Trophoblast cell (in vitro differentiated cells and primary cell): ENCODE measurements at regions not wholly inside any gene's neighbourhood (a gene's known extent, or its start where the extent isn't known, plus 50 kb on each side); places are given as distances from the start of the nearest gene placed in this dataset.
A peak's percentile ranks its signal among the peaks of the same experiment; 100 is the strongest.

Experiments
- DNase-seq, 2 donors: peaks; one replicate each; pipeline ENCODE4 v3.0.0-alpha.2; 2016
- H2AFZ ChIP-seq: 2 replicates; pipeline ENCODE4 v1.6.1; 2013; ENCODE audit warnings: low read length, moderate library complexity, mild to moderate bottlenecking; ENCODE audit not compliant: insufficient read depth, poor library complexity
- H2AK5ac ChIP-seq: 2 replicates; pipeline ENCODE4 v1.6.1; 2013; ENCODE audit warnings: mild to moderate bottlenecking, low read length
- H2BK120ac ChIP-seq: 2 replicates; pipeline ENCODE4 v1.6.1; 2013; ENCODE audit warnings: low read length, mild to moderate bottlenecking, moderate library complexity; ENCODE audit not compliant: insufficient read depth, poor library complexity
- H2BK12ac ChIP-seq: 2 replicates; pipeline ENCODE4 v1.6.1; 2013; ENCODE audit warnings: mild to moderate bottlenecking, low read length, moderate library complexity
- H2BK5ac ChIP-seq: 2 replicates; pipeline ENCODE4 v1.6.1; 2013; ENCODE audit warnings: low read length, low read depth, moderate library complexity, mild to moderate bottlenecking; ENCODE audit not compliant: poor library complexity
- H3K14ac ChIP-seq: 2 replicates; pipeline ENCODE4 v1.6.1; 2013; ENCODE audit warnings: mild to moderate bottlenecking, low read length
- H3K18ac ChIP-seq: 2 replicates; pipeline ENCODE4 v1.6.1; 2013; ENCODE audit warnings: mild to moderate bottlenecking, low read length
- H3K23ac ChIP-seq: 2 replicates; pipeline ENCODE4 v1.6.1; 2013; ENCODE audit warnings: low read length
- H3K27ac ChIP-seq: 2 replicates; pipeline ENCODE4 v1.5.1; 2013; ENCODE audit warnings: low read depth, mild to moderate bottlenecking, inconsistent platforms, low read length, moderate library complexity
- H3K27me3 ChIP-seq: 2 replicates; pipeline ENCODE4 v1.6.1; 2013; ENCODE audit warnings: inconsistent platforms, mild to moderate bottlenecking, low read length, moderate library complexity; ENCODE audit not compliant: insufficient read depth
- H3K36me3 ChIP-seq, 2 experiments: 1 replicate in 1 of 2; 2 replicates in 1 of 2; pipeline ENCODE4 v1.6.1; 2013; ENCODE audit warnings: low read length in 2 of 2, mild to moderate bottlenecking in 2 of 2, moderate library complexity in 1 of 2; ENCODE audit not compliant: insufficient read depth in 2 of 2, control insufficient read depth in 1 of 2
- H3K4ac ChIP-seq: 2 replicates; pipeline ENCODE4 v1.6.1; 2013; ENCODE audit warnings: low read depth, mild to moderate bottlenecking, low read length, moderate library complexity
- H3K4me1 ChIP-seq, 2 experiments: 1 replicate in 1 of 2; 2 replicates in 1 of 2; pipeline ENCODE4 v1.6.1; 2013; ENCODE audit warnings: low read length in 2 of 2, mild to moderate bottlenecking in 2 of 2, moderate library complexity in 1 of 2; ENCODE audit not compliant: insufficient read depth in 2 of 2, control insufficient read depth in 1 of 2
- H3K4me2 ChIP-seq: 2 replicates; pipeline ENCODE4 v1.6.1; 2013; ENCODE audit warnings: inconsistent platforms, mild to moderate bottlenecking, low read length, moderate library complexity
- H3K4me3 ChIP-seq: 2 replicates; pipeline ENCODE4 v1.5.1; 2013; ENCODE audit warnings: mild to moderate bottlenecking, low read depth, low read length, inconsistent platforms
- H3K79me1 ChIP-seq: one replicate; pipeline ENCODE4 v1.6.1; 2013; ENCODE audit warnings: low read length
- H3K79me2 ChIP-seq: 2 replicates; pipeline ENCODE4 v1.6.1; 2013; ENCODE audit warnings: low read length, mild to moderate bottlenecking; ENCODE audit not compliant: control insufficient read depth, insufficient read depth, poor library complexity
- H3K9ac ChIP-seq: 2 replicates; pipeline ENCODE4 v1.6.1; 2013; ENCODE audit warnings: mild to moderate bottlenecking, low read length
- H3K9me3 ChIP-seq: 2 replicates; pipeline ENCODE4 v1.6.1; 2013; ENCODE audit warnings: low read depth, mild to moderate bottlenecking, control low read depth, inconsistent platforms, low read length; ENCODE audit not compliant: insufficient read depth
- H4K12ac ChIP-seq: 2 replicates; pipeline ENCODE4 v1.6.1; 2013; ENCODE audit warnings: low read depth, mild to moderate bottlenecking, low read length, moderate library complexity
- H4K8ac ChIP-seq: 2 replicates; pipeline ENCODE4 v1.6.1; 2013; ENCODE audit warnings: low read depth, mild to moderate bottlenecking, low read length, moderate library complexity
- H4K91ac ChIP-seq: one replicate; pipeline ENCODE4 v1.6.1; 2013; ENCODE audit warnings: low read depth, mild to moderate bottlenecking, low read length, moderate library complexity
- WGBS: extraction: QIAGEN DNeasy Blood & Tissue Kit; methylation state at CpG from one replicate; pipeline ENCODE4 v1.1.7; 2013; ENCODE audit warnings: missing lambda C conversion rate; ENCODE audit not compliant: insufficient read length, insufficient coverage; ENCODE audit errors: extremely low coverage; 5-methylcytosine and 5-hydroxymethylcytosine counted together

- H3K27me3 ChIP-seq: no peaks in the 10 kb centered on the region
- no peak overlapping the region for H3K4me2 ChIP-seq
- H3K14ac ChIP-seq: no peak overlapping the region
- no peak overlapping the region for H3K9ac ChIP-seq
- H3K79me1 ChIP-seq: no peaks in the 10 kb centered on the region
- no peak overlapping the region for H4K8ac ChIP-seq
- H4K12ac ChIP-seq: no peak overlapping the region
- DNase-seq: no peak
- H3K27ac ChIP-seq: no peak overlapping the region
- H3K4me1 ChIP-seq: no peaks in the 10 kb centered on the region
- H2BK12ac ChIP-seq: no peak overlapping the region
- H3K9me3 ChIP-seq: no peaks in the 10 kb centered on the region
- no peak overlapping the region for H2AK5ac ChIP-seq
- no peak overlapping the region for H3K23ac ChIP-seq
- H3K4ac ChIP-seq: no peak overlapping the region
- no peak overlapping the region for H2BK5ac ChIP-seq
- no peak overlapping the region for H4K91ac ChIP-seq
- no peaks in the 10 kb centered on the region for H3K79me2 ChIP-seq
- no peaks in the 10 kb centered on the region for H3K36me3 ChIP-seq
- H2AFZ ChIP-seq: no peak overlapping the region
- H3K4me3 ChIP-seq: no peak overlapping the region
- no peak overlapping the region for H2BK120ac ChIP-seq
- H3K18ac ChIP-seq: no peak overlapping the region
Observed at GRCh38 chr6:164887660-164888059, 421.7 kb downstream of the C6orf118 start.

- H3K9me3 ChIP-seq: no peaks in the 10 kb centered on the region
- H3K36me3 ChIP-seq: no peaks in the 10 kb centered on the region
- no peaks in the 10 kb centered on the region for H3K27me3 ChIP-seq
- no peak overlapping the region for H3K27ac ChIP-seq
- no peak overlapping the region for H4K12ac ChIP-seq
- H2BK5ac ChIP-seq: no peak overlapping the region
- no peak for DNase-seq
- no peak overlapping the region for H3K14ac ChIP-seq
- H3K79me2 ChIP-seq: no peaks in the 10 kb centered on the region
- no peak overlapping the region for H3K4me3 ChIP-seq
- H3K23ac ChIP-seq: no peak overlapping the region
- no peak overlapping the region for H4K91ac ChIP-seq
- no peak overlapping the region for H4K8ac ChIP-seq
- no peak overlapping the region for H2AK5ac ChIP-seq
- no peaks in the 10 kb centered on the region for H3K79me1 ChIP-seq
- no peak overlapping the region for H3K4me2 ChIP-seq
- H2AFZ ChIP-seq: no peak overlapping the region
- no peak overlapping the region for H3K18ac ChIP-seq
- no peak overlapping the region for H3K9ac ChIP-seq
- no peak overlapping the region for H2BK120ac ChIP-seq
- H3K4ac ChIP-seq: no peak overlapping the region
- no peaks in the 10 kb centered on the region for H3K4me1 ChIP-seq
- H2BK12ac ChIP-seq: no peak overlapping the region
Observed at GRCh38 chr6:164882236-164882635, 427.2 kb downstream of the C6orf118 start.

GRCh38 chr6:164871783-164872182, 437.6 kb downstream of the C6orf118 start:
- Histone ChIP-seq H3K4me3 (no peak overlapping the region), H3K36me3 (no peaks in the 10 kb centered on the region), H3K79me2 (no peaks in the 10 kb centered on the region), H2BK120ac (no peak overlapping the region), H3K9me3 (no peaks in the 10 kb centered on the region), H4K12ac (no peak overlapping the region), H4K91ac (no peak overlapping the region), H3K79me1 (no peaks in the 10 kb centered on the region), H2BK5ac (no peak overlapping the region), H2AFZ (no peak overlapping the region), H3K23ac (no peak overlapping the region), H3K14ac (no peak overlapping the region), H3K4ac (no peak overlapping the region), H3K18ac (no peak overlapping the region), H3K27ac (no peak overlapping the region), H3K9ac (no peak overlapping the region), H2BK12ac (no peak overlapping the region), H2AK5ac (no peak overlapping the region), H3K4me1 (no peaks in the 10 kb centered on the region), H4K8ac (no peak overlapping the region), H3K4me2 (no peak overlapping the region), H3K27me3 (no peaks in the 10 kb centered on the region)
- DNase-seq: no peak
- WGBS: no CpG with 5 or more reads among the region's 2 CpGs

GRCh38 chr6:164870164-164870563, 439.2 kb downstream of the C6orf118 start:
- no CpG with 5 or more reads among the region's 2 CpGs for WGBS

GRCh38 chr6:164861967-164862366, 447.4 kb downstream of the C6orf118 start:
- Histone ChIP-seq H3K4me3 (no peak overlapping the region), H3K27ac (no peak overlapping the region), H3K79me2 (no peaks in the 10 kb centered on the region), H4K91ac (no peak overlapping the region), H4K12ac (no peak overlapping the region), H2AK5ac (no peak overlapping the region), H3K23ac (no peak overlapping the region), H3K79me1 (no peaks in the 10 kb centered on the region), H2BK120ac (no peak overlapping the region), H3K9ac (no peak overlapping the region), H2BK12ac (no peak overlapping the region), H4K8ac (no peak overlapping the region), H3K14ac (no peak overlapping the region), H3K4ac (no peak overlapping the region), H2BK5ac (no peak overlapping the region), H3K4me1 (no peaks in the 10 kb centered on the region), H3K4me2 (no peak overlapping the region), H3K36me3 (no peaks in the 10 kb centered on the region), H3K18ac (no peak overlapping the region), H3K27me3 (no peaks in the 10 kb centered on the region), H2AFZ (no peak overlapping the region), H3K9me3 (no peaks in the 10 kb centered on the region)
- no peak for DNase-seq
- no CpG with 5 or more reads among the region's 4 CpGs for WGBS

More at GRCh38 chr6:164870164-164870563, 439.2 kb downstream of the C6orf118 start:
- H4K91ac ChIP-seq: no peak overlapping the region
- no peak overlapping the region for H3K27ac ChIP-seq
- H3K9me3 ChIP-seq: no peaks in the 10 kb centered on the region
- H4K8ac ChIP-seq: no peak overlapping the region
- H2AFZ ChIP-seq: no peak overlapping the region
- no peak overlapping the region for H3K14ac ChIP-seq
- H3K27me3 ChIP-seq: no peaks in the 10 kb centered on the region
- H3K4ac ChIP-seq: no peak overlapping the region
- no peak overlapping the region for H3K9ac ChIP-seq
- H3K18ac ChIP-seq: no peak overlapping the region
- no peaks in the 10 kb centered on the region for H3K36me3 ChIP-seq
- no peaks in the 10 kb centered on the region for H3K79me2 ChIP-seq
- no peak overlapping the region for H2BK120ac ChIP-seq
- DNase-seq: peak in 1 of 2 donors; percentile 44
- no peak overlapping the region for H2AK5ac ChIP-seq
- no peak overlapping the region for H3K4me3 ChIP-seq
- H2BK12ac ChIP-seq: no peak overlapping the region
- H4K12ac ChIP-seq: no peak overlapping the region
- no peak overlapping the region for H3K23ac ChIP-seq
- no peak overlapping the region for H3K4me2 ChIP-seq
- no peaks in the 10 kb centered on the region for H3K79me1 ChIP-seq
- H3K4me1 ChIP-seq: no peaks in the 10 kb centered on the region
- no peak overlapping the region for H2BK5ac ChIP-seq
